Kidney tubule cell (primary cell): ENCODE measurements at regions not wholly inside any gene's neighbourhood (a gene's known extent, or its start where the extent isn't known, plus 50 kb on each side); places are given as distances from the start of the nearest gene placed in this dataset.
A peak's percentile ranks its signal among the peaks of the same experiment; 100 is the strongest.
"Not testable (repeated sequence)": the region's sequence is repeated elsewhere in the genome, so short reads cannot be mapped to it uniquely, and the experiment has no call there.

Experiments used
- DNase-seq: peaks from one replicate; pipeline ENCODE4 v3.0.0-alpha.2; 2018; ENCODE audit warnings: low spot score

DNA sequence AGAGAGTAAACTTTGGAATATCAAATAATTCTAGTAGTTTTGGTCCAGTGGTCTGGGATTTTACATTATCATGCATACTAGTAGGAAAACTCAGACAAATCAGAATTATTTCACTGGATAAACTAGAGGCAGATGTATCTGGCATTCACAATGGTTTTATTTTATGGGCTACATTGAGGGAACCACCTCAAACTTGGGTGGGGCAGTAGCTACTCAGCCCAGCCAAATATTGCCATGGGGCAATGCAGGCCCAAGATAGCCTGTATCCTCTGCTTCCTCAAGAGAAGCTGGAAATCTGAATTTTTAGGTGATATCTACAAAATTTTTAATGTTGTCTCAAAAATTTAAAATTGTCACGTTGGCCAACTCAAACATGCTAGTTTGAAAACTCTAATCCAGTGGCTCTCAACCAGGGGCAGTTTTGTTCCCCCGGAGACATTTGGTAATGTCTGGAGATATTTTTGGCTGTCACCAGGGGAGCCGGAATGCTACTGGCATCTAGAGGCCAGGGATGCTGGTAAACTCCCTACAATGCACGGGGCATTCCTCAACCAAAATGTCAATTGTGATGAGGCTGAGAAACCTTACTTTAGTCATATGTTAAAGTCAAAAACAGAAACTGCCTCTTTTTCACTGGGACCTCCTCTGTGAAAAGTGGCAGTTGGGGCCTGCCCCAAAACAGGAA lies 172.8 kb upstream of the SPRED2 start:
- no peak for DNase-seq

GRCh38 chr2:65604246-65604645 lies 171.8 kb upstream of the SPRED2 start:
- peak; percentile 41 for DNase-seq

- DNase-seq: no peak
These were observed 170.3 kb upstream of the SPRED2 start for GRCh38 chr2:65602603-65603235.

- DNase-seq: not testable (repeated sequence)
These were observed 168.5 kb upstream of the SPRED2 start for GRCh38 chr2:65600871-65601270.

DNA sequence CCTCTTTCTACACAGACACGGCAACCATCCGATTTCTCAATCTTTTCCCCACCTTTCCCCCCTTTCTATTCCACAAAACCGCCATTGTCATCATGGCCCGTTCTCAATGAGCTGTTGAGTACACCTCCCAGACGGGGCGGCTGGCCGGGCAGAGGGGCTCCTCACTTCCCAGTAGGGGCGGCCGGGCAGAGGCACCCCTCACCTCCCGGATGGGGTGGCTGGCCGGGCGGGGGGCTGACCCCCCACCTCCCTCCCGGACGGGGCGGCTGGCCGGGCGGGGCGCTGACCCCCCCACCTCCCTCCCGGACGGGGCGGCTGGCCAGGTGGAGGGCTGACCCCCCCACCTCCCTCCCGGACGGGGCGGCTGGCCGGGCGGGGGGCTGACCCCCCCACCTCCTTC lies 168.0 kb upstream of the SPRED2 start:
- not testable (repeated sequence) for DNase-seq

- DNase-seq: no peak
These were observed 167.3 kb upstream of the SPRED2 start for GRCh38 chr2:65599693-65600092.

DNA sequence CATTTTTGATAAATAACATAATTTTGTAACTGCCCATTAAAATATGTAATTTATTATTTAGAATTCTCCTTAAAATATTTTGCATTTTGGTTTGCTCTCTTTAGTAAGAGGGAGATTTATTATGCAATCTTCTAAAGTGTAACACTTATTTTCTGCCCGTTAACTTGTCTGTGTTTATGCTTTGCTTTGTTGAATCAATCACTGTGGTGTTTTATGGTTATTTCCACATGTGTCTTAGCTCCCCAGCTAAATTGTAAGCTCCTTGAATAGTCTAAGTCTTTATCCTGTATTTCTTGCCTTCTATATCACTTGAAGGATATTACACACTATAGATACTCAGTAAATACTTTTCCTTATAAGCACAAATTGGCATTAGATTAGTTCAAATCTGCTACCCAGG lies 166.6 kb upstream of the SPRED2 start:
- no peak for DNase-seq

DNA sequence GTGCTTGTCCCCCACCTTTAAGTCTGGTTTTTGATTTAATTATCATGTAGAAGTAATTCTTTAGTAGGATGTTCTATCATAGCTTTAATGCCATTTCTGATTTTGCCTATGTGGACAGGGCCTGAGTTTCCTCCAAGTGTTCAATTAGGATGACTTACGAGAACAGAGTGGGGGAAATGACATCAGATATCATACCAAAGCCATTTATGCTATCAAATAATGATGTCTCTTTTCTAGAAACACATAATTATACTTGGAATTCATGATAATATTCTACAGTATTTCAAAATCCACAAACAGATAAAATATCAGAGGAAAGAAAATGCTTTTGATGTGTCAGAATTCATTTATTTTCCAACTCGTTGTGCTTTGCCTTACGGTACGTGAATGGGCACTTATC lies 165.9 kb upstream of the SPRED2 start:
- no peak for DNase-seq

GRCh38 chr2:65595630-65596029 lies 163.2 kb upstream of the SPRED2 start:
- no peak for DNase-seq

DNA sequence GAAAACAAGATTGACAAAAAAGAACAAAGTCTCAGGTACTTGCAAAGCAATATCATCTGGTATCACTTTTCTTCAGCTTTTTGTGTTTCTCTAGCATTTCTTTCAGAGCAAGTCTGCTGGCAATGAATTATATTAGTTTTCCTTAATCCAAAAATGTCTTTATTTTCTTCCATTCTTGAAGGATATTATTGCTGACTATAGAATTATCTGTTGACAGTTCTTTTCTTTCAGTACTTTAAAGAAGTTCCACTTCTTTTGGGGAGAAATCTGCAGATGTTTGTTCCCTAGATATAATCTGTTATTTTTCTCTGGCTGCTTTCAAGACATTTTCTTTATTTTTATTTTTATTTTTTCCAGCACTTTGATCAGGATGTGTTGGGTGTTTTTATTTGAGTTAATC lies 161.8 kb upstream of the SPRED2 start:
- DNase-seq: no peak

DNA sequence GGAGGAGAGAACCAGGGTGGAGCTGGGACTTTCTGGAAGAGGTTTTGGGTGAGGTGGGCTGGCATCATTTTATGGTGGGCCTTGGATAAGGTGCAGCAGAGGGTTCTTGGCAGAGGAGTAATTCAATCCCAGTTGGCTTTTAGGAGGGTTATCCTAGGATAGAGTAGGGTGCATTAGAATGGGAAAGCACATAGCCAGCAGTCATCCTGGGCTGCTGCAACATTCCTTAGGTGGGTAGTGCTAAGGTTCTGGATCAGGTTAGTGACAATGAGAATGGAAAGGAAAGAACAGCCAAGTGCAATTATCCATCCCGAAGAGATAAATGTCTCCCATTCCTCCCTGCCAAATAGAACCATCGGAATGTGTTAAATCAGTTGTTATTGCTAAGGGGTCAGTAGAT lies 157.3 kb upstream of the SPRED2 start:
- no peak for DNase-seq

DNA sequence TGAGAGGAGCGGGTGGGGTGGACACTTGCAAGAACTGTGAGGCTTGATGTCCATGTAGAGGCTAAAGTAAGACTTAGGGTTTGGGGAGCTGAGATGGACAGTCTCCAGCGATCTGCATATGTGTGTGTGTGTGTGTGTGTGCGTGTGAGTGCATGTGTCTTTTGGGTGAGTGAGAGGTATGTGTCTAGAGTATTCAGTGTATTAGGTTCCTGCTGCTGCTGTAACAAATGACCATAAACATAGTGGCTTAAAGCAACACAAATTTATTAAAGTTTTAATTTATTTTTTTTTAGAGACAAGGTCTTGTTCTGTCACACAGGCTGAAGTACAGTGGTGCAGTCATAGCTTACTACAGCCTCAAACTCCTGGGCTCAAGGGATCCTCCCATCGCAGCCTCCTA lies 155.4 kb upstream of the SPRED2 start:
- no peak for DNase-seq

GRCh38 chr2:65586516-65586915 lies 154.1 kb upstream of the SPRED2 start:
- DNase-seq: no peak

DNA sequence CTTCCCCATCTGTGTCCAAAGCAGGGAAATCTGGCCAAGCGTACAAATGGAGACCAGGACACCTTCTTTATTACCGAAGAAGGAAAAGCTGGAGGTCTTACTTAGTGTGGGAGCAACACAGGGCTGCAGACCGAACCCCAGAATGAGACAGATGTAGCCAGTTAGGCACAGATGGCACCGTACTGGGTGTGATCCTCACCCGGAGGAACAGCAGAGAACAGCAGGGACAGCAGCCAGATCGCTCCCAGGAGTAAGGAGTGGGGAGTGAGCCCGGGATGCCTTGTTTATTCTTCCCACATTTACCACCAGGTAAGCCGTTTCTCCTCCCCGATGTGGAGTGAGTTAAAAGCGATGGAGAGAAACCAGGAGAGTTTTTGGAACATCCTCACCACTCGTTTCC lies 150.7 kb upstream of the SPRED2 start:
- no peak for DNase-seq

DNA sequence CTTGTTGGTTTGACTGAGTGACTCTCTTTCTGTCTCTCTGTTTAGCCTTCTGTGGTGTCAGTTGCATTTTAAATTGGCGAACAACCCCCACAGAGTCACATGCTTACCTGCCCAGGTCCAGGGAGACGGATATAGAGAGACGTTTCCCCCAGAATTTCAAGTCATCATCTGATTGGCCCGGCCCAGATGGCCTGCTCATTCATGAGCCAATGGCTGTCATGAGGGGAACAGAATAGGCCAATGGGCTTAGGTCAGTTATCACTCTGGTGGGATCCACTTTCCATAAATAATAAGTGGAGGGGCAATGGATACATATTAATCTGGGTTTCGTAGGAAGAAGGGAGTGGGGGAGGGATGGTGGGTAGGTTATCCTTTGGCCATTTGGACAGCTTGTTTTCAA lies 150.0 kb upstream of the SPRED2 start:
- no peak for DNase-seq

- no peak for DNase-seq
These were observed 148.4 kb upstream of the SPRED2 start for GRCh38 chr2:65580824-65581223.

DNA sequence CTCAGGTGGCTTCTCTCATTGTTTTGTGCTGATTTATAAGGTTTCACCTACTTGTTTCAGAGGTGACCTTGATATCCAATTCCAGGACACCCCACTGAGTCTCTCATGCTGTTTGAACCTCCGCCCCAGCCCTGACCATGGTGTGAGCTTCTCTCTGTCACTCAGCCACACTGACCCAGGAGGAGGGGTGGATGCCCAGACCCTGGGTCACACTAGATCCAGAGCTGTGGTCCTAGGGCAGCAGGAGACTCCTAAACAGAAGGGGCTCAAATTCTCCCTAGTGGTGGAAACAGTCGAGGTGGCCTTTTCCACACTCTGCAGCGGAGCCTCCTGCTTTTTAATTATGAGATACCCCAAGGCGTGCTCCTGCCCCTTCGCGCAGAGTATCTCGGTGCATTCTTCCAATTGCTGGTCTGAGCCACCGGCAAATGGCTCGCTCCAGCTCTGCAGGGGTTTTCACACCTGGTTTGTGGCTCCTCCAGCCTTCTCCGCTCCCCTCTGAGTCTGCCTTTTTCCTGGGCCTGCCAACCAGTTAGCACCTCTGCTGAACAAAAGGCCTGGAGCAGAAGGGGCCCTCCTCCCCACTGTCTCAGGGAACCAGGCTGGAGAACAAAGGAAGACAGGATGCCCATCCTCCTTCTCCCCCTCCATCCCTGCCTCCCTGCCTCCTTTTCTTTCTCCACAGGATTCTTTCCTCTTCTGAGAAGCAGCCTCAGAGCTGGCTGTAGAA lies 147.3 kb upstream of the SPRED2 start:
- no peak for DNase-seq

- DNase-seq: no peak
These were observed 145.3 kb upstream of the SPRED2 start for GRCh38 chr2:65577654-65578053.

- peak; percentile 97 for DNase-seq
These were observed 144.6 kb upstream of the SPRED2 start for GRCh38 chr2:65576861-65577601.

DNA sequence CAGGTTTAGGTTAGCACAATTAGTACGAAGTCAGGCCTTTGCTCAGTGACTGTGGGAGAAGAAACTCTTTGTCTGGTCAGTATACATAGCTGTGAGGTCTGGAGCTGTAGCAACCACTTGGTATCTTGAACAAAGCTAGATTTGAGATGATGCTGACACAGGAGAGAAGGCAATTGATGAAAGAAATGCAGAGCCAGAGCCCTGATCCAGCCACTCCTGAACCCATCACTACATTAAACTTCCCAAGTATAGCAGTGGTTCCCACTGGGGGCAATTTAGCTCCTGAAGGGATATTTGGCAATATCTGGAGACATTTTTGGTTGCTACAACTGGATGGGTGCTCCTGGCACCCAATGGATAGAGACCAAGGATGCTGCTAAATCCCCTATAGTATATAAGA lies 143.9 kb upstream of the SPRED2 start:
- no peak for DNase-seq

DNA sequence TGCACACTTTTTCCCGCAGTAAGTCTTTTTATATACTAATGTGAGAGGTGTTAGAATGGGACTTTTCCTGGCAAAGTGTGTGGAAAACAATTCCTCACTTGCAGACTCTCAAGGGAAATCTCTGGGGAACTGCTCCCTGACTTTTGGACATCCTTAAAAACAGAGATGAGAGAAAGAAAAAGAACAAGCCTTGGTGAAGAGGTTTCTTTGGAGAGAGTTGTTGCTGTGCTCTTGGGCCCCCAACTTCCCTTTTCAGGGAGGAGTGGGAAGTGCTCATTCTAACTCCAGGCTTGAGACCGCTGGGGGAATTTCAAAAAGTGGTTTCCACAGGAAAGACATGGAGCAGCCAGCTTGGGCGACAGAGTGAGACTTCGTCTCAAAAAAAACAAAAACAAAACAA lies 142.6 kb upstream of the SPRED2 start:
- no peak for DNase-seq

- DNase-seq: not testable (repeated sequence)
These were observed 136.4 kb upstream of the SPRED2 start for GRCh38 chr2:65568656-65569440.
